ENCODE measurements at regions not wholly inside any gene's neighbourhood (a gene's known extent, or its start where the extent isn't known, plus 50 kb on each side); places are given as distances from the start of the nearest gene placed in this dataset.

DNA sequence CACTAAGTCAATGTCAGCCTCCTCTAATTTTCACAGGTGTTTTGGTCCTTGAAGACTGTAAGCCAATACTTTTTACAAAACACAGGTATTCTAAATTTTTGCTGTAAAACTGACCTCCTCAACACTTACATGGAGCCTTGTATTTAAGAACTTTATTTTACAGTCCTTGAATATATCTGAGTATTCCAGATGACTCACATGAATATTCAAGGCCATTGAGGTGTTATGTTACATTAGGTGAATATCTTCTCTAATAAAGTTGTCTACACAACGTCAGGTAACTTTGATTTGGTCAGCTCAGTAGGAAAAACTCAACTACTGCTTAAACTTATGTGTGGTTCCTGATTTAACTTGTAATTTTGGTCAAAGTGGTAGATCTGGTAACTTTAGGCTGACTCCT lies 254.2 kb downstream of the OLFM3 start:
- TF ChIP-seq, protein P1, sequence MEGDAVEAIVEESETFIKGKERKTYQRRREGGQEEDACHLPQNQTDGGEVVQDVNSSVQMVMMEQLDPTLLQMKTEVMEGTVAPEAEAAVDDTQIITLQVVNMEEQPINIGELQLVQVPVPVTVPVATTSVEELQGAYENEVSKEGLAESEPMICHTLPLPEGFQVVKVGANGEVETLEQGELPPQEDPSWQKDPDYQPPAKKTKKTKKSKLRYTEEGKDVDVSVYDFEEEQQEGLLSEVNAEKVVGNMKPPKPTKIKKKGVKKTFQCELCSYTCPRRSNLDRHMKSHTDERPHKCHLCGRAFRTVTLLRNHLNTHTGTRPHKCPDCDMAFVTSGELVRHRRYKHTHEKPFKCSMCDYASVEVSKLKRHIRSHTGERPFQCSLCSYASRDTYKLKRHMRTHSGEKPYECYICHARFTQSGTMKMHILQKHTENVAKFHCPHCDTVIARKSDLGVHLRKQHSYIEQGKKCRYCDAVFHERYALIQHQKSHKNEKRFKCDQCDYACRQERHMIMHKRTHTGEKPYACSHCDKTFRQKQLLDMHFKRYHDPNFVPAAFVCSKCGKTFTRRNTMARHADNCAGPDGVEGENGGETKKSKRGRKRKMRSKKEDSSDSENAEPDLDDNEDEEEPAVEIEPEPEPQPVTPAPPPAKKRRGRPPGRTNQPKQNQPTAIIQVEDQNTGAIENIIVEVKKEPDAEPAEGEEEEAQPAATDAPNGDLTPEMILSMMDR (IDR thresholded peaks at IDR 0.05) = no peak
- H3K9me3 Mint-ChIP-seq (ENCODE audit: unreplicated experiment) = no peaks in the 10 kb centered on the region
- H3K27ac Mint-ChIP-seq (ENCODE audit: unreplicated experiment) = no peak overlapping the region
- H3K4me3 Mint-ChIP-seq (ENCODE audit: unreplicated experiment) = no peak overlapping the region
- no peaks in the 10 kb centered on the region for H3K36me3 Mint-ChIP-seq (ENCODE audit: unreplicated experiment)
- H3K4me1 Mint-ChIP-seq (ENCODE audit: unreplicated experiment) = peaks cover 8% of the 10 kb centered on the region
- DNase-seq (ENCODE audit: extremely low spot score, unreplicated experiment) = no peak
- no peaks in the 10 kb centered on the region for H3K27me3 Mint-ChIP-seq (ENCODE audit: unreplicated experiment)

DNA sequence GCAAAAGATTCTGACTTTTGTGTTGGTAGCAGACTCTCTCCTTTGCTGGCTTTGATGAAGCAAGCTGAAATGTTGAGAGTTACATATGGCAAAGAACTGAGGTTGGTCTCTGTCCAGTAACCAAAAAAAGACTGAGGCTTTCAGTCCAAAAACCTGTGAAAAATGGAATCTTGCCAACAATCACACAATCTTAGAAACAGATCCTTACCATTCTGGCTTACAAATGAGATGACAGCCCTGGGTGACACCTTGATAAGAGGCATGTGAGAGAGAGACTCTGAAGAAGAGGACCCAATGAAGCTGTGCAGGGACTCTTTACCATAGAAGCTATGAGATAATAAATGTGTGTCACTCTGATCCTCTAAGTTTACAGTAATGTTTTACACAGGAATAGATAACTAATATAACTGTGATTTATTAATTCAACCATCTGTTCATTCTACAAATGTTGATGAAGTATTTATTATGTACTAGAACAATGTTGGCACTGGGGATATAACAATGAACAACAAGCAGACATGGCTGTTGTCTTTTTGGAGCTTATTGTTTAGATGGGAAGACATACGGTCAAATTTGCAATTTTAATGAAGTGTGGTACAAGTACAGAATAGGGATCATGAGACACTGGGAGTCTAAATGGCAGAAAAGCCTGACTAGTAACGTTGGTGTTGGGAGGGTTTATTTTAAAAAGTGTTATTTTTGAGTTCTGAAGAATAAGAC lies 251.0 kb downstream of the OLFM3 start:
- H3K36me3 Mint-ChIP-seq (ENCODE audit: unreplicated experiment) = no peaks in the 10 kb centered on the region
- no peaks in the 10 kb centered on the region for H3K4me1 Mint-ChIP-seq (ENCODE audit: unreplicated experiment)
- H3K27me3 Mint-ChIP-seq (ENCODE audit: unreplicated experiment) = peaks cover 3% of the 10 kb centered on the region
- DNase-seq (ENCODE audit: extremely low spot score, unreplicated experiment) = no peak
- no peak overlapping the region for H3K27ac Mint-ChIP-seq (ENCODE audit: unreplicated experiment)
- TF ChIP-seq, protein P1 (IDR thresholded peaks at IDR 0.05) = no peak
- H3K4me3 Mint-ChIP-seq (ENCODE audit: unreplicated experiment) = no peak overlapping the region
- H3K9me3 Mint-ChIP-seq (ENCODE audit: unreplicated experiment) = no peaks in the 10 kb centered on the region

DNA sequence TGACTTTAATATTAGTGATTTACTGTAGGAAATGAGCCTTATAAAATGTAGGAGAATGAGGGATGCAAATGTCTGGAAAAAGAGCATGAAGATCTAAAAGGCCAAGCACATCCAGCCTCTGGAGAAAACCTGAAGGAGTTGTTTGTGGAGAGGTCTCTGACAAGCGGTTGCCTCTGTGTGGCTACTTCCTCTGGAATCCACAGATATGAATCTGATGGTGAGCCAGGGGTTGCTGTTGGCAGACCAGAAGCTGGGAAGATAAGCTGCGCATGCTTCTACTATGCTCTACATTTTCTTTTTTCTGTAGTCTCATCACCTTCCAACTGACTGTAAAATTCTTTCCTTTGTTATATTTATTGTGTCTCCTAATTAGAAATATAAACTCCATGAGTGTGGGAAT lies 248.6 kb downstream of the OLFM3 start:
- Mint-ChIP-seq H3K4me3 (ENCODE audit: unreplicated experiment) (no peak overlapping the region), H3K4me1 (ENCODE audit: unreplicated experiment) (no peaks in the 10 kb centered on the region), H3K27ac (ENCODE audit: unreplicated experiment) (no peak overlapping the region), H3K36me3 (ENCODE audit: unreplicated experiment) (no peaks in the 10 kb centered on the region), H3K9me3 (ENCODE audit: unreplicated experiment) (no peaks in the 10 kb centered on the region), H3K27me3 (ENCODE audit: unreplicated experiment) (peaks cover 8% of the 10 kb centered on the region)
- DNase-seq (ENCODE audit: extremely low spot score, unreplicated experiment) = no peak
- TF ChIP-seq, protein P1 (IDR thresholded peaks at IDR 0.05) = no peak

All from osteocyte (in vitro differentiated cells).